GM12878 (cell line): ENCODE measurements at regions not wholly inside any gene's neighbourhood (a gene's known extent, or its start where the extent isn't known, plus 50 kb on each side); places are given as distances from the start of the nearest gene placed in this dataset.

ENCODE experiments used
- ATAC-seq: fragments of 200-7000 bp; cut with Tn5 transposase; 3 replicates; pipeline ENCODE4 v1.9.1; 2020; ENCODE audit warnings: mild to moderate bottlenecking, moderate library complexity
- BruUV-seq: library from RNA; stranded (reverse); fragments of 400-500 nt; replicated peaks from 2 replicates; lab custom pipeline; 2021; lab: Mats Ljungman, UMichigan
- CTCF ChIA-PET: fragments of 300-600 bp; sonication (Branson Sonifier 250); formaldehyde crosslinking; extraction: SDS; loops from one replicate; lab custom pipeline; 2021; ENCODE audit warnings: inconsistent platforms; lab: Yijun Ruan, JAX
- POLR2A ChIA-PET: fragments of 350-600 bp; formaldehyde crosslinking; extraction: SDS; loops from one replicate; lab custom pipeline; 2021; ENCODE audit warnings: inconsistent platforms; lab: Charles Lee
- RAD21 ChIA-PET: fragments of 300-600 bp; sonication (Branson Sonifier 250); formaldehyde crosslinking; loops from one replicate; lab custom pipeline; 2023; ENCODE audit warnings: antibody characterized with exemption; ENCODE audit not compliant: unreplicated experiment; lab: Charles Lee
- SMC1A ChIA-PET: fragments of 300-600 bp; sonication (Branson Sonifier 250); formaldehyde crosslinking; loops from one replicate; lab custom pipeline; 2023; ENCODE audit not compliant: unreplicated experiment, uncharacterized antibody; lab: Charles Lee
- DNase-seq: peaks from one replicate; pipeline ENCODE4 v3.0.0-alpha.2; 2011; ENCODE audit warnings: low read depth, low spot score
- FAIRE-seq: peaks from 3 replicates; lab custom pipeline; 2011; peaks lifted over from hg19 to GRCh38; lab: Jason Lieb, UNC
- H2AFZ ChIP-seq: 2 replicates; pipeline ENCODE4 v1.6.0; 2011; ENCODE audit warnings: low read depth, low read length, control low read depth; ENCODE audit not compliant: control insufficient read depth
- H3K27ac ChIP-seq: 2 replicates; pipeline ENCODE4 v1.5.1; 2011; ENCODE audit warnings: control low read depth; ENCODE audit not compliant: control insufficient read depth, insufficient read depth
- H3K27me3 ChIP-seq, 2 experiments: replicated peaks in 1 of 2; 2 replicates each; pipeline versions ENCODE4 v1.6.0 to v1.6.1; 2011; ENCODE audit warnings: low read length in 1 of 2; ENCODE audit not compliant: control insufficient read depth in 2 of 2, insufficient read depth in 2 of 2
- H3K36me3 ChIP-seq, 2 experiments: 2 replicates each; pipeline ENCODE4 v1.5.1; 2011; ENCODE audit warnings: low read length in 1 of 2; ENCODE audit not compliant: control insufficient read depth in 2 of 2, insufficient read depth in 2 of 2
- H3K4me1 ChIP-seq: 2 replicates; pipeline ENCODE4 v1.6.1; 2011; ENCODE audit warnings: mild to moderate bottlenecking, low read length, moderate library complexity, mixed read lengths; ENCODE audit not compliant: control insufficient read depth, insufficient read depth
- H3K4me2 ChIP-seq: 2 replicates; pipeline ENCODE4 v1.6.0; 2011; ENCODE audit warnings: control low read depth; ENCODE audit not compliant: control insufficient read depth, insufficient read depth
- H3K4me3 ChIP-seq: fragments of 200-600 bp; sonication (generic); 2 replicates; pipeline ENCODE4 v1.5.1; 2016
- H3K79me2 ChIP-seq: 2 replicates; pipeline ENCODE4 v1.6.0; 2011; ENCODE audit warnings: low read length; ENCODE audit not compliant: control insufficient read depth, insufficient read depth
- H3K9ac ChIP-seq: 2 replicates; pipeline ENCODE4 v1.8.0; 2011; ENCODE audit warnings: low read length, control low read depth, mixed read lengths; ENCODE audit not compliant: control insufficient read depth, insufficient read depth
- H3K9me3 ChIP-seq: replicated peaks from 3 replicates; pipeline ENCODE4 v1.5.1; 2011; ENCODE audit warnings: mild to moderate bottlenecking, low read length; ENCODE audit not compliant: control insufficient read depth, insufficient read depth
- H4K20me1 ChIP-seq: 2 replicates; pipeline ENCODE4 v1.6.0; 2011; ENCODE audit not compliant: control insufficient read depth, insufficient read depth
- ASH2L ChIP-seq: fragments of 300-600, 200-600 bp; sonication (generic); IDR thresholded peaks from 2 replicates; pipeline ENCODE4 v1.6.1; 2017; ENCODE audit warnings: low read depth, mild to moderate bottlenecking, borderline replicate concordance
- BACH1 ChIP-seq: fragments of 450-650 bp; IDR thresholded peaks from 2 replicates; pipeline ENCODE4 v1.6.1; 2017; ENCODE audit warnings: mild to moderate bottlenecking, borderline replicate concordance
- BCL3 ChIP-seq: IDR thresholded peaks from 2 replicates; pipeline ENCODE4 v1.6.1; 2011; ENCODE audit warnings: borderline replicate concordance, low read depth, mild to moderate bottlenecking, moderate library complexity, low read length; ENCODE audit not compliant: insufficient read depth, poor library complexity, severe bottlenecking
- BHLHE40 ChIP-seq, 2 experiments: fragments of 450-650 bp in 1 of 2; IDR thresholded peaks; 2 replicates each; pipeline ENCODE4 v1.6.1; 2011 to 2017; ENCODE audit warnings: low read depth in 2 of 2, borderline replicate concordance in 1 of 2, improper control_type of control experiment in 1 of 2, low read length in 1 of 2, mild to moderate bottlenecking in 1 of 2
- CHD2 ChIP-seq: IDR thresholded peaks from 2 replicates; pipeline ENCODE4 v1.6.1; 2011; ENCODE audit warnings: low read depth, low read length, improper control_type of control experiment, borderline replicate concordance
- CUX1 ChIP-seq: IDR thresholded peaks from 2 replicates; pipeline ENCODE4 v1.6.1; 2012; ENCODE audit warnings: improper control_type of control experiment, low read depth, low read length; ENCODE audit not compliant: insufficient replicate concordance
- EP300 ChIP-seq, 2 experiments: fragments of 150-350 bp in 1 of 2; IDR thresholded peaks; 2 replicates each; pipeline ENCODE4 v1.6.1; 2011 to 2012; ENCODE audit warnings: low read depth in 2 of 2, low read length in 2 of 2, borderline replicate concordance in 1 of 2, improper control_type of control experiment in 1 of 2, inconsistent platforms in 1 of 2; ENCODE audit not compliant: control insufficient read depth in 1 of 2
- HCFC1 ChIP-seq: fragments of 150-350 bp; IDR thresholded peaks from 2 replicates; pipeline ENCODE4 v1.6.1; 2014; ENCODE audit warnings: low read length
- IKZF1 ChIP-seq: fragments of 450-650 bp; conservative IDR thresholded peaks from 2 replicates; pipeline ENCODE4 v1.6.1; 2017; ENCODE audit warnings: antibody characterized with exemption, mild to moderate bottlenecking
- NFIC ChIP-seq: IDR thresholded peaks from 2 replicates; pipeline ENCODE4 v1.6.1; 2012; ENCODE audit warnings: low read depth, mild to moderate bottlenecking, inconsistent platforms, low read length, moderate library complexity
- PML ChIP-seq: IDR thresholded peaks from 2 replicates; pipeline ENCODE4 v1.6.1; 2012; ENCODE audit warnings: low read length, inconsistent platforms
- POU2F2 ChIP-seq: IDR thresholded peaks from 3 replicates; pipeline ENCODE4 v1.6.1; 2011; ENCODE audit warnings: low read depth, mild to moderate bottlenecking, low read length, borderline replicate concordance
- RFX5 ChIP-seq: IDR thresholded peaks from 2 replicates; pipeline ENCODE4 v1.6.1; 2011; ENCODE audit warnings: low read depth, low read length, improper control_type of control experiment
- TAF1 ChIP-seq: IDR thresholded peaks from 2 replicates; pipeline ENCODE4 v1.6.1; 2011; ENCODE audit warnings: mild to moderate bottlenecking, low read depth, low read length, borderline replicate concordance
- ZNF384 ChIP-seq: IDR thresholded peaks from 2 replicates; pipeline ENCODE4 v1.6.1; 2012; ENCODE audit warnings: low read depth, mild to moderate bottlenecking, low read length, improper control_type of control experiment, borderline replicate concordance
- ZNF622 ChIP-seq: fragments of 450-650 bp; IDR thresholded peaks from 2 replicates; pipeline ENCODE4 v1.6.1; 2017; ENCODE audit warnings: mild to moderate bottlenecking, inconsistent platforms
- WGBS: methylation state at CpG from one replicate; pipeline ENCODE4 v1.1.6; 2016; ENCODE audit warnings: low lambda C conversion rate; ENCODE audit not compliant: insufficient replicate concordance, insufficient coverage; ENCODE audit errors: missing lambda C conversion rate; 5-methylcytosine and 5-hydroxymethylcytosine counted together
- in situ Hi-C: fragments of 300-500 bp; cut with MboI; formaldehyde crosslinking; loops from 9 replicates; pipeline ENCODE4 v1.14.3; 2018; ENCODE audit warnings: mixed read lengths
- intact Hi-C: fragments of 100-400 bp; cut with micrococcal nuclease; formaldehyde crosslinking; loops from one replicate; pipeline ENCODE4 v1.14.2; 2022; ENCODE audit not compliant: unreplicated experiment
- TF ChIP-seq, protein P1 (sequence below): IDR thresholded peaks from 2 replicates; pipeline ENCODE4 v1.6.1; 2011; ENCODE audit warnings: mild to moderate bottlenecking, low read depth, low read length, moderate library complexity; ENCODE audit not compliant: insufficient replicate concordance

GRCh38 chr22:49077036-49077393 is 750.7 kb downstream of the BRD1 start:
- Histone ChIP-seq H3K4me3 (no peak overlapping the region), H3K27ac (no peak overlapping the region), H3K27me3 (no peaks in the 10 kb centered on the region), H3K79me2 (no peaks in the 10 kb centered on the region), H2AFZ (no peak overlapping the region), H3K36me3 (no peaks in the 10 kb centered on the region), H3K9me3 (no peaks in the 10 kb centered on the region; the same call in 2 of the 3 replicates), H3K4me2 (no peak overlapping the region), H3K4me1 (no peaks in the 10 kb centered on the region), H3K9ac (no peak overlapping the region), H4K20me1 (no peaks in the 10 kb centered on the region)
- intact Hi-C loops (no loop called here), in situ Hi-C loops (no loop called here)
- ATAC-seq, result no peak
- BruUV-seq, result no TSS peak
- CTCF ChIA-PET, result no interaction called here
- 49% methylated on average over 5 of the region's 5 CpGs for WGBS
- RAD21 ChIA-PET, result no interaction called here
- POLR2A ChIA-PET, result no interaction called here
- no peak for DNase-seq
- FAIRE-seq, result no peak
- TF ChIP-seq CHD2, result no peak
- TF ChIP-seq ASH2L, result no peak
- no peak for TF ChIP-seq BCL3
- no peak for TF ChIP-seq HCFC1
- TF ChIP-seq, protein P1, sequence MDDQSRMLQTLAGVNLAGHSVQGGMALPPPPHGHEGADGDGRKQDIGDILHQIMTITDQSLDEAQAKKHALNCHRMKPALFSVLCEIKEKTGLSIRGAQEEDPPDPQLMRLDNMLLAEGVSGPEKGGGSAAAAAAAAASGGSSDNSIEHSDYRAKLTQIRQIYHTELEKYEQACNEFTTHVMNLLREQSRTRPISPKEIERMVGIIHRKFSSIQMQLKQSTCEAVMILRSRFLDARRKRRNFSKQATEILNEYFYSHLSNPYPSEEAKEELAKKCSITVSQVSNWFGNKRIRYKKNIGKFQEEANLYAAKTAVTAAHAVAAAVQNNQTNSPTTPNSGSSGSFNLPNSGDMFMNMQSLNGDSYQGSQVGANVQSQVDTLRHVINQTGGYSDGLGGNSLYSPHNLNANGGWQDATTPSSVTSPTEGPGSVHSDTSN, result no peak
- TF ChIP-seq RFX5, result no peak
- no peak for TF ChIP-seq BACH1
- TF ChIP-seq ZNF384, result no peak
- TF ChIP-seq PML, result no peak
- TF ChIP-seq ZNF622, result no peak
- no peak for TF ChIP-seq IKZF1
- no peak for TF ChIP-seq TAF1
- TF ChIP-seq POU2F2, result no peak
- TF ChIP-seq NFIC, result no peak
- no peak for TF ChIP-seq BHLHE40 (IDR thresholded peaks at IDR 0.05; ENCODE audit: borderline replicate concordance in 1 of 2, low read depth in 2 of 2, low read length in 1 of 2)
- TF ChIP-seq EP300 (IDR thresholded peaks at IDR 0.05; ENCODE audit: borderline replicate concordance in 1 of 2, control insufficient read depth in 1 of 2, low read depth in 2 of 2, low read length in 2 of 2), result no peak
- TF ChIP-seq CUX1, result no peak
- SMC1A ChIA-PET, result no interaction called here
